ENCODE measurements at regions not wholly inside any gene's neighbourhood (a gene's known extent, or its start where the extent isn't known, plus 50 kb on each side); places are given as distances from the start of the nearest gene placed in this dataset.
A peak's percentile ranks its signal among the peaks of the same experiment; 100 is the strongest.

DNA sequence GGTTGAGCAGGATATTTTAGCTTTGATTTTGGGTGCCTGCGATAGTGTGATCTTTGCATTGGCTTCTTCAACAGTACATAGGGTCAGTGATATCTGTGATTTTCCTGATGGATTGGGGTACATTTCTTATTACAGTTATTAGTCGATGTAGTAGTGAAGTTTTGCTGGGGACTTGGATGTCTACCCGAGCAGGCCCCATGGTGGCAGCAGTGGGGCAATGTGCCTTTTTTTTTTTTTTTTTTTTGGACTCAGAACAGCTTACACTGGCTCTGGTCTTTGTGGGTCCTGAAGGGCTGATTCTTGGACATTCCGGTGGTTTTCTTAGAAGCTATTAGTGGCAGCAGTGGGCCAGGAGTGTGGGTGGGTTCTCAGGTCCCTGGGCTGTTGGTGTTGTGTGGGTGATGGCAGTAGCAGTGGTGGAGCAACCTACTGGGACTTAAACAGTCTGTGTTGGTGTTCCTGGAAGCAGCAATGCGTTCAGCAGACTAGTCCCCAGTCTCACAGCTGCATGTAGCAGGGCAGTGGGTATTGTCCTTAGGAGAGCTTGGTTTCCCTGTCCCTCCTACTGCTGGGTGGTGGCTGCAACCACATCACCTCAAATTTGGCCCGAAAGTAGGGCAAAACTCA is 53.7 kb upstream of the SLC4A10 start:
- no peak for TF ChIP-seq EZH2phosphoT487 (IDR thresholded peaks at IDR 0.05; ENCODE audit: borderline replicate concordance, low read length)
- TF ChIP-seq EZH2 (IDR thresholded peaks at IDR 0.05; ENCODE audit: low read length, unreplicated experiment) = no peak
- TF ChIP-seq, protein P1, sequence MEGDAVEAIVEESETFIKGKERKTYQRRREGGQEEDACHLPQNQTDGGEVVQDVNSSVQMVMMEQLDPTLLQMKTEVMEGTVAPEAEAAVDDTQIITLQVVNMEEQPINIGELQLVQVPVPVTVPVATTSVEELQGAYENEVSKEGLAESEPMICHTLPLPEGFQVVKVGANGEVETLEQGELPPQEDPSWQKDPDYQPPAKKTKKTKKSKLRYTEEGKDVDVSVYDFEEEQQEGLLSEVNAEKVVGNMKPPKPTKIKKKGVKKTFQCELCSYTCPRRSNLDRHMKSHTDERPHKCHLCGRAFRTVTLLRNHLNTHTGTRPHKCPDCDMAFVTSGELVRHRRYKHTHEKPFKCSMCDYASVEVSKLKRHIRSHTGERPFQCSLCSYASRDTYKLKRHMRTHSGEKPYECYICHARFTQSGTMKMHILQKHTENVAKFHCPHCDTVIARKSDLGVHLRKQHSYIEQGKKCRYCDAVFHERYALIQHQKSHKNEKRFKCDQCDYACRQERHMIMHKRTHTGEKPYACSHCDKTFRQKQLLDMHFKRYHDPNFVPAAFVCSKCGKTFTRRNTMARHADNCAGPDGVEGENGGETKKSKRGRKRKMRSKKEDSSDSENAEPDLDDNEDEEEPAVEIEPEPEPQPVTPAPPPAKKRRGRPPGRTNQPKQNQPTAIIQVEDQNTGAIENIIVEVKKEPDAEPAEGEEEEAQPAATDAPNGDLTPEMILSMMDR (conservative IDR thresholded peaks at IDR 0.05; ENCODE audit: low read depth, low read length) = peak; percentile 69
- DNase-seq = peak; percentile 26
- Histone ChIP-seq H3K9me3 (ENCODE audit: low read length) (no peaks in the 10 kb centered on the region), H2AFZ (ENCODE audit: low read length) (no peak overlapping the region; the same call in 1 of the 2 replicates), H3F3A (ENCODE audit: low read length, unreplicated experiment) (no peaks in the 10 kb centered on the region), H3K27ac (ENCODE audit: low read length) (no peak overlapping the region), H3K27me3 (ENCODE audit: low read length) (no peaks in the 10 kb centered on the region), H4K20me1 (ENCODE audit: low read length) (no peaks in the 10 kb centered on the region), H3K4me1 (ENCODE audit: insufficient read depth, low read length) (no peaks in the 10 kb centered on the region), H3K4me3 (ENCODE audit: low read length) (no peak overlapping the region), H3K9ac (ENCODE audit: low read length) (no peak overlapping the region), H3K4me2 (ENCODE audit: low read length) (no peak overlapping the region), H3K36me3 (ENCODE audit: low read depth, low read length) (no peaks in the 10 kb centered on the region), H3K79me2 (ENCODE audit: low read length) (no peaks in the 10 kb centered on the region), H3K9me2 (replicated peaks; ENCODE audit: low read length) (no peaks in the 10 kb centered on the region)
- BruUV-seq (replicated peaks) = no TSS peak
- ATAC-seq = no peak
- POLR2A ChIA-PET (ENCODE audit: unreplicated experiment) = no interaction called here
- CTCF ChIA-PET = interaction anchor here (0.5 to 0.6 kb wide), 2 partner anchors 335 to 447 kb away, joined by 3 to 5 read pairs; no protein-coding TSS in a partner anchor
- intact Hi-C loops (cut with micrococcal nuclease) = no loop called here

DNA sequence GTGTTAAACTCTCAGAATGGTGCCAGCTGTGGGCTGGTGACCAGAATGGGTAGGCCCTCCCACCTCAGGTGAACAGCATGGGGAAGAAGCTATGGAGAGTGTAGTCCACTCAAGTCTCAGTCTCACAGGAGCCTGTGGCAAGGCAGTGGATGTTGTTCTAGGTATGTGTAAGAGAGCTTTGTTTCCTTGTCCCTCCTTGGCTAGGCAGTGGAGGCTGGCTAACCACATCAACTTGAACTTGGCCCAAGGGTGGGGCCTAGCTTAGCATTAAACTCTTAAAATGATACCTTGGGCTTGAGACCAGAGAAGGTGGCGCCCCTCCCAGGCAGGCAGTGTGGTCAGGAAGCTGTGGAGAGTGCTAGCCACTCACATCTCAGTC is 53.2 kb upstream of the SLC4A10 start:
- ATAC-seq = no peak
- Histone ChIP-seq H3K9ac (ENCODE audit: low read length) (no peak overlapping the region), H3K27me3 (ENCODE audit: low read length) (no peaks in the 10 kb centered on the region), H3K4me2 (ENCODE audit: low read length) (no peak overlapping the region), H3K79me2 (ENCODE audit: low read length) (no peaks in the 10 kb centered on the region), H3K36me3 (ENCODE audit: low read depth, low read length) (no peaks in the 10 kb centered on the region), H2AFZ (ENCODE audit: low read length) (no peak overlapping the region), H3K4me1 (ENCODE audit: insufficient read depth, low read length) (no peaks in the 10 kb centered on the region), H3K27ac (ENCODE audit: low read length) (no peak overlapping the region), H3K4me3 (ENCODE audit: low read length) (no peak overlapping the region), H3K9me3 (ENCODE audit: low read length) (no peaks in the 10 kb centered on the region), H3F3A (ENCODE audit: low read length, unreplicated experiment) (no peaks in the 10 kb centered on the region), H3K9me2 (replicated peaks; ENCODE audit: low read length) (no peaks in the 10 kb centered on the region), H4K20me1 (ENCODE audit: low read length) (no peaks in the 10 kb centered on the region)
- ChIA-PET CTCF (interaction anchor here (0.5 to 0.6 kb wide), 2 partner anchors 335 to 446 kb away, joined by 3 to 5 read pairs; no protein-coding TSS in a partner anchor), POLR2A (ENCODE audit: unreplicated experiment) (no interaction called here)
- intact Hi-C loops (cut with micrococcal nuclease) = no loop called here
- no peak for TF ChIP-seq EZH2 (IDR thresholded peaks at IDR 0.05; ENCODE audit: low read length, unreplicated experiment)
- TF ChIP-seq, protein P1 (conservative IDR thresholded peaks at IDR 0.05; ENCODE audit: low read depth, low read length) = no peak
- no TSS peak for BruUV-seq (replicated peaks)
- no peak for DNase-seq
